Adrenal gland (tissue), 9 donors: ENCODE measurements at regions not wholly inside any gene's neighbourhood (a gene's known extent, or its start where the extent isn't known, plus 50 kb on each side); places are given as distances from the start of the nearest gene placed in this dataset.

Source experiments
- DNase-seq, 7 donors: peaks; one replicate each; pipeline ENCODE4 v3.0.0-alpha.2; 2019 to 2020
- H3K27ac ChIP-seq, 5 donors: fragments of 200-600 bp; sonication (generic) in 4 of 5; 1 replicate in 3 of 5; 2 replicates in 2 of 5; pipeline versions ENCODE4 v1.5.1 to v1.8.0; 2016 to 2020; ENCODE audit warnings: mild to moderate bottlenecking in 1 of 5
- H3K27me3 ChIP-seq: fragments of 200-600 bp; 2 replicates; pipeline ENCODE4 v1.8.0; 2021
- H3K36me3 ChIP-seq, 2 donors: fragments of 200-600 bp; replicated peaks in 1 of 2; 1 replicate in 1 of 2; 2 replicates in 1 of 2; pipeline versions ENCODE4 v1.5.1 to v1.8.0; 2018 to 2022
- H3K4me1 ChIP-seq, 2 donors: fragments of 200-600 bp; replicated peaks in 1 of 2; 1 replicate in 1 of 2; 2 replicates in 1 of 2; pipeline versions ENCODE4 v1.5.1 to v1.8.0; 2018 to 2021
- H3K4me3 ChIP-seq, 4 donors: fragments of 200-600 bp; sonication (generic) in 3 of 4; one replicate each; pipeline ENCODE4 v1.5.1; 2016 to 2018
- H3K9me3 ChIP-seq, 3 donors: fragments of 200-600 bp; sonication (generic) in 1 of 3; replicated peaks in 1 of 3; 1 replicate in 2 of 3; 2 replicates in 1 of 3; pipeline versions ENCODE4 v1.5.1 to v1.8.0; 2016 to 2021
- CTCF ChIP-seq, 6 experiments: fragments of 450-650 bp in 4 of 6; fragments of 200-600 bp in 2 of 6; sonication (generic) in 1 of 6; IDR thresholded peaks; 1 replicate in 5 of 6; 2 replicates in 1 of 6; pipeline versions ENCODE4 v1.5.1 to v1.8.0; 2016 to 2021; ENCODE audit warnings: antibody characterized with exemption in 6 of 6, mild to moderate bottlenecking in 2 of 6, moderate library complexity in 1 of 6
- POLR2A ChIP-seq, 2 donors: fragments of 450-650 bp; IDR thresholded peaks; one replicate each; pipeline ENCODE4 v1.6.1; 2017; ENCODE audit warnings: antibody characterized with exemption in 2 of 2, mild to moderate bottlenecking in 2 of 2, moderate library complexity in 1 of 2
- WGBS, 4 donors: extraction: QIAGEN DNeasy Blood & Tissue Kit in 2 of 4; methylation state at CpG; one replicate each; pipeline versions ENCODE4 v1.1.5 to v1.1.7; 2013 to 2017; 5-methylcytosine and 5-hydroxymethylcytosine counted together
- intact Hi-C, 2 donors: fragments of 100-400 bp; cut with DNase I; formaldehyde crosslinking; loops; one replicate each; pipeline versions ENCODE4 v1.14.1 to v1.15.0; 2022 to 2023
- donor health status: healthy with polysubstance abuse.
- donor health status: Bipolar disorder and iron deficiency.
- donor health status: DM: yes; HTN: yes; CAD: no.
- donor health status: DM: no; HTN: no; CAD: no.
- donor health status: DM: no; HTN: no; CAD: no.

GRCh38 chr2:78910376-78910775 is 115.1 kb upstream of the REG3G start:
- Histone ChIP-seq H3K9me3 (no peaks in the 10 kb centered on the region), H3K27me3 (no peaks in the 10 kb centered on the region), H3K27ac (no peak overlapping the region), H3K4me3 (no peak overlapping the region), H3K36me3 (no peaks in the 10 kb centered on the region), H3K4me1 (no peaks in the 10 kb centered on the region)
- intact Hi-C loops, result no loop called here
- 44 to 80% (median 55%) methylated on average over 3 of the region's 3 CpGs for WGBS, 4 donors
- TF ChIP-seq CTCF (IDR thresholded peaks at IDR 0.05) (no peak), POLR2A (IDR thresholded peaks at IDR 0.05) (no peak)
- DNase-seq, result no peak

- no peak for TF ChIP-seq POLR2A (IDR thresholded peaks at IDR 0.05)
- TF ChIP-seq CTCF (IDR thresholded peaks at IDR 0.05), result no peak
- intact Hi-C loops, result no loop called here
- no peak overlapping the region for H3K4me3 ChIP-seq
- DNase-seq, result no peak
- no peaks in the 10 kb centered on the region for H3K36me3 ChIP-seq
- H3K27ac ChIP-seq, result no peak overlapping the region
- 27 to 48% (median 40%) methylated on average over 1 of the region's 1 CpG for WGBS, 4 donors
- H3K9me3 ChIP-seq, result no peaks in the 10 kb centered on the region
- H3K4me1 ChIP-seq, result no peaks in the 10 kb centered on the region
- no peaks in the 10 kb centered on the region for H3K27me3 ChIP-seq
Measured at GRCh38 chr2:78913257-78913656, 112.2 kb upstream of the REG3G start.

- Histone ChIP-seq H3K4me3 (no peak overlapping the region), H3K36me3 (no peaks in the 10 kb centered on the region), H3K27me3 (no peaks in the 10 kb centered on the region), H3K27ac (no peak overlapping the region), H3K4me1 (no peaks in the 10 kb centered on the region), H3K9me3 (no peaks in the 10 kb centered on the region)
- no peak for DNase-seq
- 61 to 71% (median 65%) methylated on average over 2 of the region's 2 CpGs for WGBS, 4 donors
- no peak for TF ChIP-seq POLR2A (IDR thresholded peaks at IDR 0.05)
- no peak for TF ChIP-seq CTCF (IDR thresholded peaks at IDR 0.05)
- intact Hi-C loops, result no loop called here
Measured at GRCh38 chr2:78925258-78925657, 100.2 kb upstream of the REG3G start.

GRCh38 chr2:78928502-78928901 is 97.0 kb upstream of the REG3G start:
- H3K27ac ChIP-seq, result no peak overlapping the region
- no peaks in the 10 kb centered on the region for H3K27me3 ChIP-seq
- H3K4me1 ChIP-seq, result no peaks in the 10 kb centered on the region
- H3K9me3 ChIP-seq, result no peaks in the 10 kb centered on the region
- intact Hi-C loops, result no loop called here
- WGBS, 4 donors, result 33 to 54% (median 36%) methylated on average over 1 of the region's 1 CpG
- no peaks in the 10 kb centered on the region for H3K36me3 ChIP-seq
- TF ChIP-seq CTCF (IDR thresholded peaks at IDR 0.05), result no peak
- TF ChIP-seq POLR2A (IDR thresholded peaks at IDR 0.05), result no peak
- no peak for DNase-seq
- H3K4me3 ChIP-seq, result no peak overlapping the region
